HL-60 (cell line): ENCODE measurements at regions not wholly inside any gene's neighbourhood (a gene's known extent, or its start where the extent isn't known, plus 50 kb on each side); places are given as distances from the start of the nearest gene placed in this dataset.

ENCODE experiments used
- CTCF ChIP-seq: IDR thresholded peaks from one replicate; pipeline ENCODE4 v1.5.1; 2011; ENCODE audit warnings: low read length, control low read depth, inconsistent platforms; ENCODE audit not compliant: insufficient read depth
- POLR2AphosphoS5 ChIP-seq: IDR thresholded peaks from 2 replicates; pipeline ENCODE4 v1.6.1; 2012; ENCODE audit warnings: low read depth
- REST ChIP-seq: IDR thresholded peaks from 2 replicates; pipeline ENCODE4 v1.6.1; 2012; ENCODE audit warnings: low read depth; ENCODE audit not compliant: insufficient replicate concordance
- SPI1 ChIP-seq: IDR thresholded peaks from 2 replicates; pipeline ENCODE4 v1.6.1; 2012; ENCODE audit warnings: low read depth, mild to moderate bottlenecking, borderline replicate concordance

- TF ChIP-seq CTCF (no peak), SPI1 (no peak), POLR2AphosphoS5 (no peak), REST (no peak)
Observed at GRCh38 chr7:51501620-51502019, 185.0 kb upstream of the COBL start.
